ENCODE measurements at regions not wholly inside any gene's neighbourhood (a gene's known extent, or its start where the extent isn't known, plus 50 kb on each side); places are given as distances from the start of the nearest gene placed in this dataset.
"Not testable (repeated sequence)": the region's sequence is repeated elsewhere in the genome, so short reads cannot be mapped to it uniquely, and the experiment has no call there.

DNA sequence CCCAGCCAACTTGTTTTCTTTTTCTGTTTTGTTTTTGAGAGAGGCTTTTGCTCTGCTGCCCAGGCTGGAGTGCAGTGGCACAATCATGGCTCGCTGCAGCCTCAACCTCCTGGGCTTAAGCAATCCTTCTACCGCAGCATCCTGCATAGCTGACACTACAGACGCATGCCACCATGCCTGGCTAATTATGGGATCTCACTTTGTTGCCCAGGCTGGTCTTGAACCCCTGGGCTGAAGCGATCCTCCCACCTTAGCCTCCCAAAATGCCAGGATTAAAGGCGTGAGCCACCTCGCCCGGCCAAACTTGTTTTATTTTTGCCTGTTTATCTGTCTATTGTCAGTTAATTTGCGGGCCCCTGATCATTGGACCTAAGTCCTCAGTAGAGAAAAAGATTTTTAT is 61.6 kb upstream of the MSH6 start:
- DNase-seq: no peak
- no peak overlapping the region for H3K9ac ChIP-seq (ENCODE audit: low read depth in 2 of 2, low read length in 2 of 2)
- TF ChIP-seq, protein P1, sequence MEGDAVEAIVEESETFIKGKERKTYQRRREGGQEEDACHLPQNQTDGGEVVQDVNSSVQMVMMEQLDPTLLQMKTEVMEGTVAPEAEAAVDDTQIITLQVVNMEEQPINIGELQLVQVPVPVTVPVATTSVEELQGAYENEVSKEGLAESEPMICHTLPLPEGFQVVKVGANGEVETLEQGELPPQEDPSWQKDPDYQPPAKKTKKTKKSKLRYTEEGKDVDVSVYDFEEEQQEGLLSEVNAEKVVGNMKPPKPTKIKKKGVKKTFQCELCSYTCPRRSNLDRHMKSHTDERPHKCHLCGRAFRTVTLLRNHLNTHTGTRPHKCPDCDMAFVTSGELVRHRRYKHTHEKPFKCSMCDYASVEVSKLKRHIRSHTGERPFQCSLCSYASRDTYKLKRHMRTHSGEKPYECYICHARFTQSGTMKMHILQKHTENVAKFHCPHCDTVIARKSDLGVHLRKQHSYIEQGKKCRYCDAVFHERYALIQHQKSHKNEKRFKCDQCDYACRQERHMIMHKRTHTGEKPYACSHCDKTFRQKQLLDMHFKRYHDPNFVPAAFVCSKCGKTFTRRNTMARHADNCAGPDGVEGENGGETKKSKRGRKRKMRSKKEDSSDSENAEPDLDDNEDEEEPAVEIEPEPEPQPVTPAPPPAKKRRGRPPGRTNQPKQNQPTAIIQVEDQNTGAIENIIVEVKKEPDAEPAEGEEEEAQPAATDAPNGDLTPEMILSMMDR (IDR thresholded peaks at IDR 0.05): no peak
- H3K4me1 ChIP-seq: no peaks in the 10 kb centered on the region
- no peaks in the 10 kb centered on the region for H3K36me3 ChIP-seq
- no peak overlapping the region for H3K4me3 ChIP-seq
- H3K9me3 ChIP-seq: no peaks in the 10 kb centered on the region
- H3K27me3 ChIP-seq: no peaks in the 10 kb centered on the region
- no peak overlapping the region for H3K27ac ChIP-seq
- intact Hi-C loops (cut with DNase I): no loop called here

DNA sequence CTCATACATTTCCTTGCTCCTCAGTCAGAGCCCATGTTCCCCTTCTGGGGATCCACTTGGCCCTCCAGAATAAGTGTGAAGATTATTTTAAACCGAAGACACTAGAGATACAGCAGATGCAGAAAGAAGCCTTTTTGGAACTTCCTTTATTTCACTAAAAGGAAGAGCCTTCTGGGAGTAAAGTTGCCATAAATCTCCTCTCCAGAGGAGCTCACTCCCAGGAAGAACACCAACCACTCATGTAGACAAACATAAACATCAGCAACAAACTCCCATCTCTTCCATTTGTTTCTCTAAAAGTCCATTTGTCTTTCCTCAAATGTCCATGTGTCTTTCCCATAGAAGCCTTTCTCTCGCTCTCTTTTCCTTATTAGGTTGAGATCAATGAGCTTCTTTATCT is 62.4 kb upstream of the MSH6 start:
- TF ChIP-seq, protein P1 (IDR thresholded peaks at IDR 0.05): no peak
- no peaks in the 10 kb centered on the region for H3K36me3 ChIP-seq
- no peak overlapping the region for H3K4me3 ChIP-seq
- no peak for DNase-seq
- no peaks in the 10 kb centered on the region for H3K4me1 ChIP-seq
- H3K27me3 ChIP-seq: no peaks in the 10 kb centered on the region
- H3K27ac ChIP-seq: no peak overlapping the region
- H3K9me3 ChIP-seq: no peaks in the 10 kb centered on the region
- intact Hi-C loops (cut with DNase I): no loop called here
- no peak overlapping the region for H3K9ac ChIP-seq (ENCODE audit: low read depth in 2 of 2, low read length in 2 of 2)

DNA sequence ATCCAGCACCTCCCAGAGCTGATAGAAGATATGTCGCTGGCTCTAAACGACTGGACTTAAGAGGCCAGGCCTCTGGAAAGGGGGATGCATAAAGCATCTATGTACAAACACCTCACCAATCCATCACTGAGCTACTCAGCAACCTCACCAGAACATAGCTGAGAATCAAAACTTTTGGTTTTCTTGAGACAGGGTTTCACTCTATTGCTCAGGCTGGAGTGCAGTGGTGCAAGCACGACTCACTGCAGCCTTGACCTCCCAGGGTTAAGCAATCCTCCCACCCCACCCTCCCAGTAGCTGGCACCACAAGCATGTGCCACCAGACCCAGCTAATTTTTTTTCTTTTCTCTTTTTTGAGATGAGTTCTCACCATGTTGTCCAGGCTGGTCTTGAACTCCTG is 62.9 kb upstream of the MSH6 start:
- intact Hi-C loops (cut with DNase I): no loop called here
- DNase-seq: no peak
- Histone ChIP-seq H3K9me3 (no peaks in the 10 kb centered on the region), H3K36me3 (no peaks in the 10 kb centered on the region), H3K27me3 (no peaks in the 10 kb centered on the region), H3K27ac (no peak overlapping the region), H3K4me3 (no peak overlapping the region), H3K4me1 (no peaks in the 10 kb centered on the region), H3K9ac (ENCODE audit: low read depth in 2 of 2, low read length in 2 of 2) (no peak overlapping the region)
- TF ChIP-seq, protein P1 (IDR thresholded peaks at IDR 0.05): no peak

DNA sequence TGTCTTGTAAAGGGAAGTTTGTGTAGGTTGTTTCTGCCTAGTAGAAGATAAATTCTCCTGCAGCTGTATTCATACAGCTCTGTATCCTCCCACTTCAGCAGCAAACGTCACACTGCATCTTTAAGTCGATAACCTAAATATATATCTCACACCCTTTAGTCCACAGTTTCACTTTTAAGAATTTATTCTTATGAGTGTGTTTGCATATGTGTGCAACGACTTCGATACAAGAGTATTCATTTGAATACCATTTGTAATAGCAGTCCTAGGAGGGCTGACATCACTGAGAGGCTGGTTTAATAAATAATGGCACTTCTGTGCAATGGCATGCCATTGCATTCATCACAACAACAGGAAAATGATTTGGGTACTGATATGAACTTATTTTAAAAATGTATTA is 63.8 kb upstream of the MSH6 start:
- no peaks in the 10 kb centered on the region for H3K9me3 ChIP-seq
- H3K27me3 ChIP-seq: no peaks in the 10 kb centered on the region
- H3K27ac ChIP-seq: no peak overlapping the region
- intact Hi-C loops (cut with DNase I): no loop called here
- no peaks in the 10 kb centered on the region for H3K4me1 ChIP-seq
- TF ChIP-seq, protein P1 (IDR thresholded peaks at IDR 0.05): no peak
- no peaks in the 10 kb centered on the region for H3K36me3 ChIP-seq
- DNase-seq: no peak
- H3K9ac ChIP-seq (ENCODE audit: low read depth in 2 of 2, low read length in 2 of 2): no peak overlapping the region
- no peak overlapping the region for H3K4me3 ChIP-seq

DNA sequence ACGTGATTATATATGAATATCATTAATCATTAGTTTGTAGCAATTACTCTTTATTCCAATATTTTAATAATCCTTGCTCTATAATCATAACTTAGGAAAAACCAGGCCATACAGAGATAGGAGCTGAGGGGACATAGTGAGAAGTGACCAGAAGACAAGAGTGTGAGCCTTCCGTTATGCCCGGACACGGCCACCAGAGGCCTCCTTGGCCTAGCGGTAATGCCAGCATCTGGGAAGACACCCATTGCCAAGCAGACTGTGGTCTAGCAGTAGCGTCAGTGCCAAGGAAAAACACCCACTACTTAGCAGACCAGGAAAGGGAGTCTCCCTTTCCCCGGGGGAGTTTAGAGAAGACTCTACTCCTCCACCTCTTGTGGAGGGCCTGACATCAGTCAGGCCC is 66.6 kb upstream of the MSH6 start:
- H3K36me3 ChIP-seq; H3K9ac ChIP-seq (ENCODE audit: low read depth in 2 of 2, low read length in 2 of 2); H3K4me1 ChIP-seq; H3K4me3 ChIP-seq; H3K27me3 ChIP-seq; H3K27ac ChIP-seq; intact Hi-C loops (cut with DNase I); DNase-seq; H3K9me3 ChIP-seq: not testable (repeated sequence)

DNA sequence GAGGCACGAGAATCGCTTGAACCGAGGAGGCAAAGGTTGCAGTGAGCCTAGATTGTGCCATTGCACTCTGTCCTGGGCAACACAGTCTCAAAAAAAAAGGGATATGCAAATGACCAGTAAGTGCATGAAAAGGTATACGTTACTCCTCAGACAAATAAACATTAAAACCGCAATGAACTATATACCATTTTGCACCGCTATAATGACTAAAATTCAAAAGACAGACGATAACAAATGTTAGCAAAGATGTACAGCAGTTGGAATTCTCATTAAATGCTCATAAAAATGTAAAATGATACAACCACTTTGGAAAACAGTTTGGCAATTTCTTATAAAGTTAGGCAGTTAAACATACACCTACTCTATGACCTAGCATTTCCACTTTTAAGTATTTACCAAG is 67.4 kb upstream of the MSH6 start:
- intact Hi-C loops (cut with DNase I): no loop called here
- no peak for DNase-seq
- H3K9me3 ChIP-seq: no peaks in the 10 kb centered on the region
- TF ChIP-seq, protein P1 (IDR thresholded peaks at IDR 0.05): no peak
- H3K4me1 ChIP-seq: no peaks in the 10 kb centered on the region
- H3K4me3 ChIP-seq: no peak overlapping the region
- no peak overlapping the region for H3K27ac ChIP-seq
- no peak overlapping the region for H3K9ac ChIP-seq (ENCODE audit: low read depth in 2 of 2, low read length in 2 of 2)
- H3K36me3 ChIP-seq: no peaks in the 10 kb centered on the region
- no peaks in the 10 kb centered on the region for H3K27me3 ChIP-seq

All from colonic mucosa (tissue), 4 donors.